ENCODE measurements at regions not wholly inside any gene's neighbourhood (a gene's known extent, or its start where the extent isn't known, plus 50 kb on each side); places are given as distances from the start of the nearest gene placed in this dataset.

- Histone ChIP-seq H2BK15ac (ENCODE audit: low read depth, low read length) (no peak overlapping the region), H4K8ac (replicated peaks; ENCODE audit: insufficient read length, low read depth, low read length) (no peak overlapping the region), H3K18ac (ENCODE audit: insufficient read length, low read depth, low read length) (no peak overlapping the region), H3K4me1 (ENCODE audit: insufficient read depth, low read length) (no peaks in the 10 kb centered on the region; the same call in 1 of the 2 replicates), H2AK5ac (ENCODE audit: insufficient read length, low read length) (no peak overlapping the region), H3T11ph (ENCODE audit: low read length) (no peak overlapping the region), H3K23me2 (ENCODE audit: insufficient read length, low read depth, low read length, poor library complexity, severe bottlenecking) (no peaks in the 10 kb centered on the region), H2AFZ (ENCODE audit: low read length) (no peak overlapping the region), H3K79me1 (ENCODE audit: insufficient read depth, low read depth, low read length, poor library complexity, severe bottlenecking) (no peaks in the 10 kb centered on the region), H2BK12ac (ENCODE audit: insufficient read length, low read depth, low read length) (no peak overlapping the region), H4K20me1 (ENCODE audit: control insufficient read depth, insufficient read depth, insufficient read length) (no peaks in the 10 kb centered on the region), H3K79me2 (ENCODE audit: insufficient read depth, low read length) (no peaks in the 10 kb centered on the region), H3K27me3 (ENCODE audit: insufficient read depth, low read length) (no peaks in the 10 kb centered on the region), H3K23ac (ENCODE audit: insufficient read length, low read depth, low read length) (no peak overlapping the region), H3K56ac (ENCODE audit: insufficient read length, low read depth, low read length) (no peak overlapping the region), H2BK5ac (ENCODE audit: insufficient read length, low read length) (no peak overlapping the region), H3K14ac (ENCODE audit: insufficient read depth, low read length) (no peak overlapping the region), H3K27ac (ENCODE audit: insufficient read length, low read depth, low read length) (no peak overlapping the region), H3K4me2 (ENCODE audit: insufficient read depth, insufficient read length, low read length) (no peak overlapping the region), H2BK20ac (ENCODE audit: low read depth, low read length, poor library complexity, severe bottlenecking) (no peak overlapping the region), H3K9me3 (ENCODE audit: control insufficient read depth, low read depth, low read length) (no peaks in the 10 kb centered on the region), H3K4ac (ENCODE audit: low read depth, low read length) (no peak overlapping the region), H4K5ac (ENCODE audit: insufficient read length, low read depth, low read length) (no peak overlapping the region), H4K91ac (ENCODE audit: insufficient read length, low read depth, low read length) (no peak overlapping the region), H2BK120ac (ENCODE audit: low read depth, low read length, poor library complexity, severe bottlenecking) (no peak overlapping the region), H3K9ac (ENCODE audit: extremely low read depth, insufficient read length, low read length) (no peak overlapping the region)
- DNase-seq, result no peak
- Mint-ChIP-seq H3K27ac (no peak overlapping the region; a peak in 1 of 7 replicates), H3K27me3 (ENCODE audit: low read depth) (no peaks in the 10 kb centered on the region), H3K4me3 (no peak overlapping the region), H3K4me1 (peaks cover 6 to 8% of the 10 kb centered on the region in 2 experiments), H3K36me3 (ENCODE audit: insufficient read depth in 1 of 3, low read depth in 3 of 3) (no peaks in the 10 kb centered on the region; a peak in 1 of 7 replicates), H3K9me3 (0 out of 5 replicates have a peak, but pooled peaks cover 0 to 1% of the 10 kb centered on the region in 2 experiments)
- no CpG with 5 or more reads among the region's 4 CpGs for WGBS (ENCODE audit: extremely low coverage, insufficient read length, low lambda C conversion rate)
- TF ChIP-seq CTCF (conservative IDR thresholded peaks at IDR 0.05), result no peak
Measured at GRCh38 chr4:84085986-84086385, 413.1 kb downstream of the NKX6-1 start.
